Neuronal stem cell (in vitro differentiated cells): ENCODE measurements at regions not wholly inside any gene's neighbourhood (a gene's known extent, or its start where the extent isn't known, plus 50 kb on each side); places are given as distances from the start of the nearest gene placed in this dataset.
A peak's percentile ranks its signal among the peaks of the same experiment; 100 is the strongest.

Source experiments
- DNase-seq: peaks from one replicate; pipeline ENCODE4 v3.0.0-alpha.2; 2013; ENCODE audit warnings: low spot score
- H2AFZ ChIP-seq: one replicate; pipeline ENCODE4 v1.6.1; 2013; ENCODE audit warnings: mild to moderate bottlenecking, low read length, inconsistent platforms
- H2AK5ac ChIP-seq: 2 replicates; pipeline ENCODE4 v1.6.1; 2013; ENCODE audit warnings: low read depth, mild to moderate bottlenecking, inconsistent platforms, low read length, moderate library complexity, mixed read lengths
- H2BK120ac ChIP-seq: 2 replicates; pipeline ENCODE4 v1.6.1; 2013; ENCODE audit warnings: low read depth, mild to moderate bottlenecking, inconsistent platforms, low read length, moderate library complexity, mixed read lengths
- H2BK12ac ChIP-seq: one replicate; pipeline ENCODE4 v1.6.1; 2013; ENCODE audit warnings: low read length, inconsistent platforms
- H2BK15ac ChIP-seq: 2 replicates; pipeline ENCODE4 v1.6.1; 2013; ENCODE audit warnings: mild to moderate bottlenecking, low read length, inconsistent platforms, mixed read lengths
- H2BK5ac ChIP-seq: one replicate; pipeline ENCODE4 v1.6.1; 2013; ENCODE audit warnings: inconsistent platforms, mild to moderate bottlenecking, low read length, moderate library complexity
- H3K14ac ChIP-seq: one replicate; pipeline ENCODE4 v1.6.1; 2013; ENCODE audit warnings: low read length, inconsistent platforms
- H3K18ac ChIP-seq: 2 replicates; pipeline ENCODE4 v1.6.1; 2013; ENCODE audit warnings: low read length, inconsistent platforms
- H3K23ac ChIP-seq: 2 replicates; pipeline ENCODE4 v1.6.1; 2013; ENCODE audit warnings: low read depth, mild to moderate bottlenecking, mixed read lengths, low read length, inconsistent platforms; ENCODE audit not compliant: poor library complexity
- H3K27ac ChIP-seq: replicated peaks from 3 replicates; pipeline ENCODE4 v1.5.1; 2013; ENCODE audit warnings: low read length, inconsistent platforms
- H3K27me3 ChIP-seq, 3 experiments: 2 replicates each; pipeline ENCODE4 v1.6.1; 2013; ENCODE audit warnings: low read length in 3 of 3, mild to moderate bottlenecking in 2 of 3, inconsistent platforms in 1 of 3, low read depth in 1 of 3, mixed read lengths in 1 of 3, moderate library complexity in 1 of 3; ENCODE audit not compliant: control insufficient read depth in 3 of 3, insufficient read depth in 3 of 3
- H3K36me3 ChIP-seq, 2 donors: replicated peaks in 1 of 2; 2 replicates each; pipeline ENCODE4 v1.6.1; 2013; ENCODE audit warnings: low read length in 2 of 2; ENCODE audit not compliant: control insufficient read depth in 2 of 2, insufficient read depth in 2 of 2
- H3K4ac ChIP-seq: 2 replicates; pipeline ENCODE4 v1.6.1; 2013; ENCODE audit warnings: inconsistent platforms, mild to moderate bottlenecking, low read length, moderate library complexity
- H3K4me1 ChIP-seq, 2 donors: 1 replicate in 1 of 2; 2 replicates in 1 of 2; pipeline ENCODE4 v1.6.1; 2013; ENCODE audit warnings: low read length in 2 of 2, low read depth in 1 of 2; ENCODE audit not compliant: control insufficient read depth in 2 of 2, insufficient read depth in 1 of 2
- H3K4me2 ChIP-seq: one replicate; pipeline ENCODE4 v1.6.1; 2013; ENCODE audit warnings: mild to moderate bottlenecking, low read length, inconsistent platforms; ENCODE audit not compliant: insufficient read depth, poor library complexity, severe bottlenecking
- H3K4me3 ChIP-seq, 2 donors: 2 replicates each; pipeline ENCODE4 v1.5.1; 2013; ENCODE audit warnings: low read length in 2 of 2, mild to moderate bottlenecking in 2 of 2, inconsistent platforms in 1 of 2, moderate library complexity in 1 of 2
- H3K79me1 ChIP-seq: one replicate; pipeline ENCODE4 v1.6.1; 2013; ENCODE audit warnings: low read depth, mild to moderate bottlenecking, inconsistent platforms, low read length, moderate library complexity
- H3K9ac ChIP-seq: one replicate; pipeline ENCODE4 v1.6.1; 2013; ENCODE audit warnings: mild to moderate bottlenecking, low read depth, low read length, inconsistent platforms; ENCODE audit not compliant: poor library complexity
- H3K9me3 ChIP-seq, 2 donors: replicated peaks in 1 of 2; 2 replicates each; pipeline versions ENCODE3 to v1.6.1; 2013; ENCODE audit warnings: low read length in 2 of 2, mild to moderate bottlenecking in 2 of 2, inconsistent platforms in 1 of 2, low read depth in 1 of 2, mixed read lengths in 1 of 2, moderate library complexity in 1 of 2; ENCODE audit not compliant: control insufficient read depth in 2 of 2, insufficient read depth in 1 of 2
- H4K8ac ChIP-seq: one replicate; pipeline ENCODE4 v1.6.1; 2013; ENCODE audit warnings: low read depth, mild to moderate bottlenecking, inconsistent platforms, low read length, moderate library complexity
- H4K91ac ChIP-seq: one replicate; pipeline ENCODE4 v1.6.1; 2013; ENCODE audit warnings: low read length, low read depth, mild to moderate bottlenecking, inconsistent platforms; ENCODE audit not compliant: poor library complexity
- WGBS, 2 donors: extraction: QIAGEN DNeasy Blood & Tissue Kit; methylation state at CpG; one replicate each; pipeline ENCODE4 v1.1.7; 2013; ENCODE audit warnings: missing lambda C conversion rate in 2 of 2, mixed read lengths in 1 of 2; ENCODE audit not compliant: insufficient read length in 2 of 2, insufficient replicate concordance in 1 of 2; ENCODE audit errors: extremely low coverage in 2 of 2; 5-methylcytosine and 5-hydroxymethylcytosine counted together

DNA sequence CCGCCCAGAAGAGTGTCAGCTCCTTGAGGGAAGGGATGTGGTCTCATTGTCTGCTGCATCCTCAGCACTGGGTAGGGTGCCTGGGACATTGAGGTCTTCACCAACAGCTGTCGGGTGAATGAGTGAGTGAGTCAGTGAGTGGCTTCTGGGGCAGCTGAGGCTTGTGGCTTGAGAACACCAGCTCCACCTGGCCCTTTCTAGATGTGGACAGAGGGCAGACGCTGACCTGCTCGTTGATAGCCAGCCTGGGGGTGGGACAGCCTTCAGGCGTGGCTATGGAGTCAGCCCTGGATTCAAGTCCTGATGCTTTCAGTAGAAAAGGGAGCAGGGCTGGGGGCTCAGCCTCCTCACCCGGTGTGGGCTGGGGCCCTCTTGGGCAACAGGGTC lies 215.1 kb downstream of the C9orf50 start:
- Histone ChIP-seq H2BK5ac (no peak overlapping the region), H4K8ac (no peak overlapping the region), H3K27ac (no peak overlapping the region), H3K18ac (peak overlapping the region; percentile 69), H3K4me2 (no peak overlapping the region), H3K4me3 (no peak overlapping the region), H4K91ac (no peak overlapping the region), H2BK15ac (peak overlapping the region; percentile 29), H2AK5ac (peak overlapping the region; percentile 5), H3K4ac (no peak overlapping the region), H3K9me3 (peaks cover 4 to 10% of the 10 kb centered on the region in 2 donors), H3K14ac (no peak overlapping the region), H3K27me3 (no peaks in the 10 kb centered on the region), H3K23ac (peak overlapping the region; percentile 28), H3K9ac (no peak overlapping the region), H2AFZ (no peak overlapping the region), H3K79me1 (no peaks in the 10 kb centered on the region), H2BK12ac (no peak overlapping the region), H3K4me1 (peaks cover 38 to 56% of the 10 kb centered on the region in 2 donors), H3K36me3 (peaks cover 0 to 2% of the 10 kb centered on the region in 2 donors), H2BK120ac (peak overlapping the region; percentile 11)
- no peak for DNase-seq
- no CpG with 5 or more reads among the region's 6 CpGs for WGBS, 2 donors

DNA sequence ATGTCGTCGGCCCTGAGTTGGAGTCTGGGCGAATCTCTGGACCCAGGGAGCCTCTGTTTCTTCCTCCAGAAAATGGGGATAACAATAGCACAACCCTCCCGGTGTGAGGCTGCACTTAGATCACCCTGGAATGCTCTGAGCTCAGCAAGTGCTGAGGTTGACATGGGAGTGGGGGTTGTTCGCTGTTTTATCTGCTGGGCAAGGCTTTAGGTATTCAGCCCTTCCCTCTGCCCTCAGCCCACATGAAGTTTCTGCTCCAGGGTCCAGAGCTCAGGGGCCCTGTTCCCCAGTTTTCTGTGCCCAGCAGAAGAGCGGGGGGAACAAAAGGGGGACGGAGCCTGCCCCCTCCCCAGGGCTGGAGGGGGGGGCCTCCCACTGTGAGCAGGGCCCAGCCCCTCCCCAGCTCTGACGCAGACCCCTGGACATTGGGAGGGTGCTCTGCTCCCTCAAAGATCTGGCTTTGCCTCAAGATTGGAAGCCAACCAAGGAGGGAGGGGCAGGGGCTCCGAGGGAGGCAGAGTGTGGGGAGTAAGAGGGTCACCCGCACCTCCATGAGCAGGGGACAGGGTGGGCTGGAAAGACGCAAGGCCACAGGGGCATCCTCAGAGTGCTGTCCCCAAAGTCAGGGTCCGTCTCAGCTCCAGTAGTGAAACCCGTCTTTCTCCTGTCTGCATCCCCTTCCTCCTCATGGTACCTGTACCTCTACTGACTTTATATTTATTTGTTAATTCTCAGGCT lies 215.6 kb downstream of the C9orf50 start:
- Histone ChIP-seq H3K27ac (no peak overlapping the region), H3K9ac (no peak overlapping the region), H3K18ac (peak overlapping the region; percentile 80), H2BK120ac (peak overlapping the region; percentile 17), H3K4me3 (no peak overlapping the region), H2BK15ac (peak overlapping the region; percentile 29), H4K91ac (peak overlapping the region; percentile 27), H3K4ac (no peak overlapping the region), H3K27me3 (no peaks in the 10 kb centered on the region), H3K36me3 (peaks cover 0 to 2% of the 10 kb centered on the region in 2 donors), H3K14ac (no peak overlapping the region), H2AFZ (no peak overlapping the region), H2AK5ac (peak overlapping the region; percentile 5), H3K79me1 (no peaks in the 10 kb centered on the region), H2BK5ac (no peak overlapping the region), H4K8ac (no peak overlapping the region), H3K4me1 (peaks cover 38 to 59% of the 10 kb centered on the region in 2 donors), H3K4me2 (no peak overlapping the region), H3K9me3 (peaks cover 2 to 5% of the 10 kb centered on the region in 2 donors), H3K23ac (no peak overlapping the region), H2BK12ac (peak overlapping the region; percentile 30)
- WGBS, 2 donors, result no CpG with 5 or more reads among the region's 13 CpGs
- DNase-seq, result no peak

DNA sequence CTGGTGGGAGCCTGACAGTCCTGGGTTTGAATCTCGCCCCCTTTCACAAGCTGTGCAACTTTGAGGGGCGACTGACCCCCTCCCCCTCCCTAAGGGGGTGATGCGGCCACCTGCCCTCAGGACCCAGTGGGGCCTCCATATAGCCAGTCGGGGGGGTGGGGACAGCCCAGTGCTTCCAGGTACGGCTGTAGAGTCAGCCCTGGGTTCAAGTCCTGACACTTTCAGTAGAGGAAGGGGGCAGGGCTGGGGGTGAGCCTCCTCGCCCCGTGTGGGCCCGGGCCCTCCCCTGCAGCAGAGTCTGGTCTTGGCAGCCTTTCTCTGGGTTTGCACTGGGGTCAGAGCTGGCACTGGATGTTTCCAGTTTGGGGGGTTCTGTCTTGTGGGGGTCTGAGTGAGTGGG lies 216.3 kb downstream of the C9orf50 start:
- H3K18ac ChIP-seq, result peak overlapping the region; percentile 98
- H3K9me3 ChIP-seq, result no peaks in the 10 kb centered on the region
- no peaks in the 10 kb centered on the region for H3K36me3 ChIP-seq
- H3K23ac ChIP-seq, result peak overlapping the region; percentile 22
- H3K4me1 ChIP-seq, result peaks cover 38 to 63% of the 10 kb centered on the region in 2 donors
- H2BK15ac ChIP-seq, result peak overlapping the region; percentile 94
- no peak overlapping the region for H3K27ac ChIP-seq
- H3K27me3 ChIP-seq, result no peaks in the 10 kb centered on the region
- peak overlapping the region; percentile 95 for H4K91ac ChIP-seq
- no CpG with 5 or more reads among the region's 8 CpGs for WGBS, 2 donors
- peak overlapping the region; percentile 97 for H2BK120ac ChIP-seq
- DNase-seq, result no peak
- H2AFZ ChIP-seq, result no peak overlapping the region
- peak overlapping the region; percentile 59 for H2BK12ac ChIP-seq
- H3K79me1 ChIP-seq, result no peaks in the 10 kb centered on the region
- peak overlapping the region; percentile 62 for H2BK5ac ChIP-seq
- peak overlapping the region; percentile 98 for H2AK5ac ChIP-seq
- H3K4ac ChIP-seq, result no peak overlapping the region
- H3K4me2 ChIP-seq, result no peak overlapping the region
- H3K9ac ChIP-seq, result peak overlapping the region; percentile 71
- no peak overlapping the region for H3K4me3 ChIP-seq
- peak overlapping the region; percentile 30 for H4K8ac ChIP-seq
- H3K14ac ChIP-seq, result peak overlapping the region; percentile 89

DNA sequence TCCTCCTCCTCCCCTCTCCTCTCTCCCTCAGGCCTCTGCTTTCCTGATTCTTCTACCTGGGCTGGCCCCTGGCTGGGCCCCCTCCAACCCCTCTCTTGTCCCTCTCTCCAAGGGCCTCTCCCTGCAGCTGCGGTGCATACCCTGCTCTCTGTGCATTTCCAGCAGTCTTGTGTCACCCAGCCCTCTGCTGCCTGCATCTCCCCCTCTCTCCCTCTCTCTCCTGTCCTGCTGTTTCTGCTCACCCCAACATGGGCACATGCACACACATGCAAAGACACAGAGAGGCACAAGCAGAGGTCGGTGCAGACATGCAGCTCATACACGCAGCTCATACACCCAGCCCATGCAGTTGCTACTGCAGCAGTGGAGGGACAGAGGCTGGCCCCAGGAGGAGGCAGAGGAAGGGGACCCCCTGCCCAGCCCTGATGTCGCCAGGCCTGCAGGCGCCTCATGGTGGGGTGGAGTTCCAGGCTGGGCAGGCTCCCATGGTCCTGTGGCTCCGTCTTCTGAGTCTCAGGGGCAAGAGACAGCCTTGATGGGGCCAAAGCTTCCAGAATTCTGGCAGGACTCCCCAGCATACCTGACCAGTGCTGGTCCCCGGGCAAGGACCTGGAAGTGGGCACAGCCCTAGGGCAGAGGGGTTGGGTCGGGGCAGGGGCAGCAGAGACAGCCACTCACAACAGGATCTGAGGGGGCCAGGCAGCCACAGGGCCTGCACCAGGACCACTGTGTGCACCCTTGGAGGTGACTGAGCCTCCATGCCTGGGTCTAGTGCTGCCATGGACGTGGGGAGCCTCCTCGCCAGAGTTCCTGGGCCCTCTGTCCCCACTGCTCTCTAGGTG lies 216.9 kb downstream of the C9orf50 start:
- Histone ChIP-seq H3K4me3 (no peak overlapping the region), H2AK5ac (peak overlapping the region; percentile 98), H4K8ac (peak overlapping the region; percentile 33), H4K91ac (peak overlapping the region; percentile 95), H3K9ac (peak overlapping the region; percentile 71), H3K4me1 (peaks cover 39 to 66% of the 10 kb centered on the region in 2 donors), H2BK120ac (peak overlapping the region; percentile 97), H3K14ac (peak overlapping the region; percentile 89), H3K23ac (peak overlapping the region; percentile 22), H3K4me2 (no peak overlapping the region), H3K27me3 (no peaks in the 10 kb centered on the region), H3K18ac (peak overlapping the region; percentile 98), H3K36me3 (no peaks in the 10 kb centered on the region), H2BK5ac (peak overlapping the region; percentile 80), H2AFZ (peak overlapping the region; percentile 21), H3K9me3 (no peaks in the 10 kb centered on the region), H3K79me1 (no peaks in the 10 kb centered on the region), H2BK15ac (peak overlapping the region; percentile 94), H2BK12ac (peak overlapping the region; percentile 59), H3K27ac (no peak overlapping the region), H3K4ac (peak overlapping the region; percentile 97)
- DNase-seq, result no peak
- no CpG with 5 or more reads among the region's 10 CpGs for WGBS, 2 donors
